GM13977 (cell line): ENCODE measurements at regions not wholly inside any gene's neighbourhood (a gene's known extent, or its start where the extent isn't known, plus 50 kb on each side); places are given as distances from the start of the nearest gene placed in this dataset.

Source experiments
- DNase-seq: peaks from one replicate; pipeline ENCODE4 v3.0.0; 2012; ENCODE audit warnings: low spot score
- in situ Hi-C: fragments of 300-500 bp; cut with MboI; formaldehyde crosslinking; loops from one replicate; pipeline ENCODE4 v1.12.0; 2022; ENCODE audit warnings: low sequenced_read_pairs, low pct_unique_long_range_greater_than_20kb, mixed read lengths, inconsistent platforms; ENCODE audit not compliant: unreplicated experiment
- TF ChIP-seq, protein P1 (sequence below): IDR thresholded peaks from 2 replicates; pipeline ENCODE4 v1.5.1; 2012; ENCODE audit warnings: mild to moderate bottlenecking, control low read depth; ENCODE audit not compliant: insufficient read depth; ENCODE audit errors: extremely low read depth, missing control alignments

DNA sequence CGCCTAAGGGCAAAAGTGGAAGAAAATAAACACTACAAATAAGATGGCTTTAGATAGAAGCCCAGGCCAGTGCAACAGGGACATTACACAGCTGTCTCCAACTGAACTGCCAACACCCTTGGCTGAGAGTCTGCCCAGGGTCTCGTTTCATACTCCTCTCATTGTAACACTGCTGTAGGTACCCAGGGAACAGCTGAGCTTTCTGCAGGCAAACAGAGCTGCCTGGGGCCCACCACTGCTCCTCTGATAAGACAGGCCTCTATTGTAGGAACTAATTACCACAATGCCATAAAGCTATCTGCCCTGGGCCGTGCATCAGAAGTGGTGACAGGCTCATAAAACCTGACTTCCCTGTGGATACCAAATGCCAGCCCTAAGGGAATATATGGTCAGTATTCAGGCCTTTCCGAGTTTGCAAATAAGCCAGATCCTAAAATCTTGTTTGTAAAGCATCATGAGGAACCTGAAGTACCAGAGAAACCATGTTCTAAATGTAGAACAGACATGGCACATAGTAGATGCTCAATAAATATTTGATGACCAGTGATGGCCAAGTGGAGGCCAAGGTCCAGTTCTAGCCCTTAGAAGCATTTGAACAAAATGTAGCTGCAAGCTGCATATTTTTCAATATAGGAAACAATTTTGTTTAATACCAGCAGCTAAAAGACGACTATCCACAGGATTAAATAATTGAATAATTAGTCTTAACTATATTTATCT, 84.3 kb upstream of the NEO1 start:
- DNase-seq, result no peak
- TF ChIP-seq, protein P1, sequence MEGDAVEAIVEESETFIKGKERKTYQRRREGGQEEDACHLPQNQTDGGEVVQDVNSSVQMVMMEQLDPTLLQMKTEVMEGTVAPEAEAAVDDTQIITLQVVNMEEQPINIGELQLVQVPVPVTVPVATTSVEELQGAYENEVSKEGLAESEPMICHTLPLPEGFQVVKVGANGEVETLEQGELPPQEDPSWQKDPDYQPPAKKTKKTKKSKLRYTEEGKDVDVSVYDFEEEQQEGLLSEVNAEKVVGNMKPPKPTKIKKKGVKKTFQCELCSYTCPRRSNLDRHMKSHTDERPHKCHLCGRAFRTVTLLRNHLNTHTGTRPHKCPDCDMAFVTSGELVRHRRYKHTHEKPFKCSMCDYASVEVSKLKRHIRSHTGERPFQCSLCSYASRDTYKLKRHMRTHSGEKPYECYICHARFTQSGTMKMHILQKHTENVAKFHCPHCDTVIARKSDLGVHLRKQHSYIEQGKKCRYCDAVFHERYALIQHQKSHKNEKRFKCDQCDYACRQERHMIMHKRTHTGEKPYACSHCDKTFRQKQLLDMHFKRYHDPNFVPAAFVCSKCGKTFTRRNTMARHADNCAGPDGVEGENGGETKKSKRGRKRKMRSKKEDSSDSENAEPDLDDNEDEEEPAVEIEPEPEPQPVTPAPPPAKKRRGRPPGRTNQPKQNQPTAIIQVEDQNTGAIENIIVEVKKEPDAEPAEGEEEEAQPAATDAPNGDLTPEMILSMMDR, result no peak

DNA sequence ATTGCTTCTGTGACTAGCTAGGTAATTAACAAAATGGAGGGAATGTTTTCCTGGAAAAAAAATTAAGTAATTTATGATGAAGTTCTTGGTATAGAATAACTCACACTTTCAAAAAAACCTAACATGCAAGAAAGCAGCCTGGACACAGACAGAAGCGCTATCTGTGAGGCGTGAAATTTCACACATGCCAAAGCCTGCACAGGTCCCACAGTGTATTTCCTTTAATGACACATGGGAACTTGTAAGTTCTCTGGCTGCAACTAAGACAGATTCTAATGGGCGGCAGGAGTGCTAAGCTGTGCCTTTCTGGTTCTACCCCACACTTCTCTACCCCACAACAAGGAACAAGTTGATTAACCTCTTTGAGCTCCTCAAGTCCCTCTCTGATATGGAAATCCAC, 84.9 kb upstream of the NEO1 start:
- TF ChIP-seq, protein P1, result no peak
- no peak for DNase-seq
- in situ Hi-C loops, result no loop called here

More for the DNA sequence above, 84.3 kb upstream of the NEO1 start:
- in situ Hi-C loops, result no loop called here

GRCh38 chr15:72966641-72967040, 85.6 kb upstream of the NEO1 start:
- in situ Hi-C loops, result no loop called here
- TF ChIP-seq, protein P1, result no peak
- DNase-seq, result no peak

GRCh38 chr15:72965671-72966070, 86.6 kb upstream of the NEO1 start:
- DNase-seq, result no peak
- in situ Hi-C loops, result no loop called here
- TF ChIP-seq, protein P1, result no peak

- no peak for DNase-seq
- TF ChIP-seq, protein P1, result no peak
- in situ Hi-C loops, result no loop called here
Observed at GRCh38 chr15:72964542-72964941, 87.7 kb upstream of the NEO1 start.

DNA sequence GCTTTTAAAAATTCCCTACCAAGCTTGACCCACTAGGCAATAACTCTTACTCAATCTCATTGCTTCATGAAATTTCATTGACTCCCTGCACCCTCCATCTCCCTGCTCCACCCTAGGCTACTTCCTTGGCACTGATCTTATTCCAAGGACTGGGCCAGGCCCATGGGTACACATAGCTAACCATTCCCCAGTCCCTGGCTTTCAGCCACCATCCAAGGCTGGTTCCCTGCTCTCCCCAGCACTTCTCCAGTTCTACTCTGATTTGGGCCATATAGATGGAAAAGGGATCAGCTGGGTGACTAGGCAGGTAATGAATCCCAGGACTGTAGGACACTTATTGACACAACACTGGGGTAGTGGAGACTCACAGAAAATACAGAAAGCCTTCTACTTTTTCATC, 88.1 kb upstream of the NEO1 start:
- no peak for DNase-seq
- TF ChIP-seq, protein P1, result no peak
- in situ Hi-C loops, result no loop called here
